Stimulated activated CD4-positive, alpha-beta T cell treated with anti-CD3 and anti-CD28 coated beads, Interleukin-12 subunit alpha, Interleukin-12 subunit beta, amount 100 ng/mL, for 48 hours (primary cell): ENCODE measurements at regions not wholly inside any gene's neighbourhood (a gene's known extent, or its start where the extent isn't known, plus 50 kb on each side); places are given as distances from the start of the nearest gene placed in this dataset.

Source experiments
- DNase-seq, 3 donors: peaks; one replicate each; pipeline ENCODE4 v3.0.0-alpha.2; 2020; ENCODE audit warnings: low read depth in 2 of 3, low spot score in 1 of 3

- no peak for DNase-seq
Measured at GRCh38 chr15:35596285-35596684, 50.3 kb upstream of the DPH6 start.

GRCh38 chr15:35602836-35603235 is 56.9 kb upstream of the DPH6 start:
- DNase-seq, result no peak

- DNase-seq, result no peak
Measured at GRCh38 chr15:35603301-35603700, 57.3 kb upstream of the DPH6 start.

GRCh38 chr15:35603856-35604255 is 57.9 kb upstream of the DPH6 start:
- DNase-seq, result no peak

- DNase-seq, result no peak
Measured at GRCh38 chr15:35605764-35606449, 59.9 kb upstream of the DPH6 start.

- DNase-seq, result no peak
Measured at GRCh38 chr15:35606450-35606779, 60.5 kb upstream of the DPH6 start.

GRCh38 chr15:35616498-35617271 is 70.7 kb upstream of the DPH6 start:
- DNase-seq, result no peak

GRCh38 chr15:35618260-35619188 is 72.6 kb upstream of the DPH6 start:
- no peak for DNase-seq

GRCh38 chr15:35622641-35623340 is 76.8 kb upstream of the DPH6 start:
- DNase-seq, result no peak

- DNase-seq, result no peak
Measured at GRCh38 chr15:35624881-35625280, 78.9 kb upstream of the DPH6 start.

- DNase-seq, result no peak
Measured at GRCh38 chr15:35626571-35627318, 80.8 kb upstream of the DPH6 start.

- no peak for DNase-seq
Measured at GRCh38 chr15:35627696-35628095, 81.7 kb upstream of the DPH6 start.

GRCh38 chr15:35629766-35630165 is 83.8 kb upstream of the DPH6 start:
- no peak for DNase-seq

GRCh38 chr15:35630532-35630931 is 84.6 kb upstream of the DPH6 start:
- DNase-seq, result no peak

GRCh38 chr15:35630985-35631384 is 85.0 kb upstream of the DPH6 start:
- no peak for DNase-seq

- DNase-seq, result no peak
Measured at GRCh38 chr15:35633677-35634076, 87.7 kb upstream of the DPH6 start.

GRCh38 chr15:35646790-35647189 is 100.8 kb upstream of the DPH6 start:
- no peak for DNase-seq

GRCh38 chr15:35647303-35647702 is 101.3 kb upstream of the DPH6 start:
- no peak for DNase-seq

GRCh38 chr15:35648941-35649340 is 103.0 kb upstream of the DPH6 start:
- no peak for DNase-seq

GRCh38 chr15:35649575-35649974 is 103.6 kb upstream of the DPH6 start:
- no peak for DNase-seq

- DNase-seq, result no peak
Measured at GRCh38 chr15:35654332-35654731, 108.4 kb upstream of the DPH6 start.
